ENCODE measurements at regions not wholly inside any gene's neighbourhood (a gene's known extent, or its start where the extent isn't known, plus 50 kb on each side); places are given as distances from the start of the nearest gene placed in this dataset.

- TF ChIP-seq SP2 (IDR thresholded peaks at IDR 0.05; ENCODE audit: low read length): no peak
- no peak for TF ChIP-seq RAD21 (IDR thresholded peaks at IDR 0.05 in 1 of 2, conservative IDR thresholded peaks at IDR 0.05 in 1 of 2; ENCODE audit: low read depth in 2 of 2, low read length in 2 of 2)
- no peak for TF ChIP-seq POLR2A (IDR thresholded peaks at IDR 0.05; ENCODE audit: control extremely low read depth in 1 of 2, low read depth in 2 of 2, low read length in 2 of 2)
- TF ChIP-seq CTCF (IDR thresholded peaks at IDR 0.05; ENCODE audit: control extremely low read depth in 1 of 3, insufficient read depth in 1 of 3, low read depth in 1 of 3, low read length in 3 of 3): no peak
- no peak for TF ChIP-seq EP300 (IDR thresholded peaks at IDR 0.05; ENCODE audit: borderline replicate concordance in 1 of 2, low read depth in 2 of 2, low read length in 2 of 2)
- no peak for TF ChIP-seq USF2 (IDR thresholded peaks at IDR 0.05; ENCODE audit: low read length)
- no peak for TF ChIP-seq TEAD4 (IDR thresholded peaks at IDR 0.05; ENCODE audit: low read depth, low read length)
- TF ChIP-seq GTF2F1 (IDR thresholded peaks at IDR 0.05; ENCODE audit: borderline replicate concordance, low read depth, low read length): no peak
- TF ChIP-seq NANOG (IDR thresholded peaks at IDR 0.05; ENCODE audit: insufficient read depth, low read depth, low read length, poor library complexity, severe bottlenecking): no peak
- no peak for TF ChIP-seq CEBPB (IDR thresholded peaks at IDR 0.05; ENCODE audit: low read depth, low read length)
- no peak for TF ChIP-seq POLR2AphosphoS5 (IDR thresholded peaks at IDR 0.05; ENCODE audit: low read depth, low read length)
Observed at GRCh38 chr19:30691819-30692166, 319.6 kb downstream of the ZNF536 start.
